ENCODE measurements at regions not wholly inside any gene's neighbourhood (a gene's known extent, or its start where the extent isn't known, plus 50 kb on each side); places are given as distances from the start of the nearest gene placed in this dataset.
"Not testable (repeated sequence)": the region's sequence is repeated elsewhere in the genome, so short reads cannot be mapped to it uniquely, and the experiment has no call there.

DNA sequence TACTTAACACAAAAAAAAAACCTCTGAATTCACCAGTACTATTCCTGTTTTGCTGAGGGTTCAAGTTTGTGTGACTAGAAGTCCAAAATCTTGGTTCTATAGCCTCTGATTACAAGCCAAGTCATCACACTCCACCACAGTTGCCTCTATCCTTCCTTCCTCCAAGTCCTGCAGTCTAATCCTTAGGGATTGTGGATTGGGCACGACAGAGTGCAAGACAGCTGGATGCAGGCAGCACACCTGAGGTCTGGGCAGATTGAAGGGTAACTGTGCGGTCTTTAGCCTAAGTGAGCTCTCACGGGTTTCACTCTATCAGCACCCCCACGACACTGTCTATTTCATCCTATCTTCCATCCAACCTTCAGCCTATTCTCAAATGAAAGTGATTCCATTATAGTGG is 299.4 kb upstream of the ID2 start:
- H3K27me3 ChIP-seq (replicated peaks; ENCODE audit: insufficient read depth, low read length): peaks cover 32% of the 10 kb centered on the region
- no peak overlapping the region for H3K27ac ChIP-seq (ENCODE audit: low read length)
- H3K9me2 ChIP-seq (replicated peaks; ENCODE audit: insufficient read depth, low read length): no peaks in the 10 kb centered on the region

GRCh38 chr2:8386748-8387147 is 295.1 kb upstream of the ID2 start:
- not testable (repeated sequence) for H3K9ac ChIP-seq (ENCODE audit: low read length); H3K27ac ChIP-seq (ENCODE audit: low read length); H3K36me3 ChIP-seq (replicated peaks; ENCODE audit: insufficient read depth, low read length); H2AFZ ChIP-seq (ENCODE audit: low read length); H3K4me1 ChIP-seq (ENCODE audit: low read length); H3K27me3 ChIP-seq (replicated peaks; ENCODE audit: insufficient read depth, low read length); H3K79me2 ChIP-seq (ENCODE audit: low read length); H4K20me1 ChIP-seq (ENCODE audit: insufficient read depth, low read length); H3K9me3 ChIP-seq (replicated peaks; ENCODE audit: insufficient read depth, low read length); H3K4me2 ChIP-seq (ENCODE audit: low read depth, low read length); DNase-seq; H3K4me3 ChIP-seq (ENCODE audit: low read length); H3K9me2 ChIP-seq (replicated peaks; ENCODE audit: insufficient read depth, low read length); H3F3A ChIP-seq (ENCODE audit: insufficient read depth, low read length)

More for the DNA sequence above, 299.4 kb upstream of the ID2 start:
- TF ChIP-seq EZH2 (optimal IDR thresholded peaks at IDR 0.05; ENCODE audit: low read depth, low read length) (no peak), CTCF (IDR thresholded peaks at IDR 0.05; ENCODE audit: low read length) (no peak), EZH2phosphoT487 (IDR thresholded peaks at IDR 0.05; ENCODE audit: low read length) (no peak)
- Histone ChIP-seq H2AFZ (ENCODE audit: low read length) (no peak overlapping the region), H3K9ac (ENCODE audit: low read length) (no peak overlapping the region), H3K36me3 (replicated peaks; ENCODE audit: insufficient read depth, low read length) (no peaks in the 10 kb centered on the region), H3K9me3 (replicated peaks; ENCODE audit: insufficient read depth, low read length) (no peaks in the 10 kb centered on the region), H3K4me2 (ENCODE audit: low read depth, low read length) (no peak overlapping the region), H3K79me2 (ENCODE audit: low read length) (no peaks in the 10 kb centered on the region), H3K4me3 (ENCODE audit: low read length) (no peak overlapping the region), H3K4me1 (ENCODE audit: low read length) (peaks cover 17% of the 10 kb centered on the region), H3F3A (ENCODE audit: insufficient read depth, low read length) (peaks cover 11% of the 10 kb centered on the region), H4K20me1 (ENCODE audit: insufficient read depth, low read length) (no peaks in the 10 kb centered on the region)
- DNase-seq: no peak

- Histone ChIP-seq H3K4me1 (ENCODE audit: low read length) (no peaks in the 10 kb centered on the region), H3K27me3 (replicated peaks; ENCODE audit: insufficient read depth, low read length) (peaks cover 10% of the 10 kb centered on the region), H3K4me3 (ENCODE audit: low read length) (no peak overlapping the region), H3K9ac (ENCODE audit: low read length) (no peak overlapping the region), H2AFZ (ENCODE audit: low read length) (no peak overlapping the region), H3K36me3 (replicated peaks; ENCODE audit: insufficient read depth, low read length) (no peaks in the 10 kb centered on the region), H3K4me2 (ENCODE audit: low read depth, low read length) (no peak overlapping the region), H3K9me3 (replicated peaks; ENCODE audit: insufficient read depth, low read length) (no peaks in the 10 kb centered on the region), H3K9me2 (replicated peaks; ENCODE audit: insufficient read depth, low read length) (no peaks in the 10 kb centered on the region), H3K27ac (ENCODE audit: low read length) (no peak overlapping the region), H4K20me1 (ENCODE audit: insufficient read depth, low read length) (no peaks in the 10 kb centered on the region), H3F3A (ENCODE audit: insufficient read depth, low read length) (no peaks in the 10 kb centered on the region), H3K79me2 (ENCODE audit: low read length) (no peaks in the 10 kb centered on the region)
- no peak for TF ChIP-seq EZH2phosphoT487 (IDR thresholded peaks at IDR 0.05; ENCODE audit: low read length)
- TF ChIP-seq EZH2 (optimal IDR thresholded peaks at IDR 0.05; ENCODE audit: low read depth, low read length): no peak
- no peak for TF ChIP-seq CTCF (IDR thresholded peaks at IDR 0.05; ENCODE audit: low read length)
- DNase-seq: no peak
Observed at GRCh38 chr2:8388781-8389180, 293.1 kb upstream of the ID2 start.

GRCh38 chr2:8389431-8390108 is 292.3 kb upstream of the ID2 start:
- H3F3A ChIP-seq (ENCODE audit: insufficient read depth, low read length): no peaks in the 10 kb centered on the region
- H3K79me2 ChIP-seq (ENCODE audit: low read length): no peaks in the 10 kb centered on the region
- peaks cover 7% of the 10 kb centered on the region; the same call in 1 of the 2 replicates for H3K27me3 ChIP-seq (replicated peaks; ENCODE audit: insufficient read depth, low read length)
- no peaks in the 10 kb centered on the region for H4K20me1 ChIP-seq (ENCODE audit: insufficient read depth, low read length)
- no peak for DNase-seq
- no peaks in the 10 kb centered on the region for H3K36me3 ChIP-seq (replicated peaks; ENCODE audit: insufficient read depth, low read length)
- H3K9ac ChIP-seq (ENCODE audit: low read length): no peak overlapping the region
- H2AFZ ChIP-seq (ENCODE audit: low read length): no peak overlapping the region
- no peak overlapping the region for H3K27ac ChIP-seq (ENCODE audit: low read length)
- TF ChIP-seq EZH2 (optimal IDR thresholded peaks at IDR 0.05; ENCODE audit: low read depth, low read length) (no peak), CTCF (IDR thresholded peaks at IDR 0.05; ENCODE audit: low read length) (no peak), EZH2phosphoT487 (IDR thresholded peaks at IDR 0.05; ENCODE audit: low read length) (no peak)
- no peaks in the 10 kb centered on the region for H3K9me2 ChIP-seq (replicated peaks; ENCODE audit: insufficient read depth, low read length)
- no peak overlapping the region for H3K4me3 ChIP-seq (ENCODE audit: low read length)
- H3K9me3 ChIP-seq (replicated peaks; ENCODE audit: insufficient read depth, low read length): no peaks in the 10 kb centered on the region
- H3K4me1 ChIP-seq (ENCODE audit: low read length): no peaks in the 10 kb centered on the region
- H3K4me2 ChIP-seq (ENCODE audit: low read depth, low read length): no peak overlapping the region
